Small intestine (tissue), 7 donors: ENCODE measurements at regions not wholly inside any gene's neighbourhood (a gene's known extent, or its start where the extent isn't known, plus 50 kb on each side); places are given as distances from the start of the nearest gene placed in this dataset.

Experiments
- DNase-seq, 2 donors: peaks; one replicate each; pipeline versions ENCODE4 v3.0.0 to v3.0.0-alpha.2; 2013
- FAIRE-seq: peaks from 2 replicates; lab custom pipeline; 2012; peaks lifted over from hg19 to GRCh38; lab: Jason Lieb, UNC
- H3K27ac ChIP-seq, 3 donors: one replicate each; pipeline ENCODE4 v1.5.1; 2013; ENCODE audit warnings: low read length in 2 of 3, mild to moderate bottlenecking in 2 of 3, control low read depth in 1 of 3, inconsistent platforms in 1 of 3, low read depth in 1 of 3, moderate library complexity in 1 of 3
- H3K27me3 ChIP-seq, 3 donors: one replicate each; pipeline ENCODE4 v1.6.1; 2013; ENCODE audit warnings: low read length in 3 of 3, inconsistent platforms in 1 of 3; ENCODE audit not compliant: control insufficient read depth in 3 of 3, insufficient read depth in 3 of 3
- H3K36me3 ChIP-seq, 3 donors: one replicate each; pipeline ENCODE4 v1.6.1; 2013; ENCODE audit warnings: low read length in 3 of 3, inconsistent platforms in 1 of 3, low read depth in 1 of 3, mild to moderate bottlenecking in 1 of 3, moderate library complexity in 1 of 3; ENCODE audit not compliant: control insufficient read depth in 3 of 3, insufficient read depth in 2 of 3
- H3K4me1 ChIP-seq, 3 donors: one replicate each; pipeline ENCODE4 v1.6.1; 2013; ENCODE audit warnings: low read length in 2 of 3, inconsistent platforms in 1 of 3, low read depth in 1 of 3, mild to moderate bottlenecking in 1 of 3, moderate library complexity in 1 of 3; ENCODE audit not compliant: control insufficient read depth in 3 of 3, insufficient read depth in 2 of 3
- H3K4me3 ChIP-seq, 3 donors: one replicate each; pipeline ENCODE4 v1.5.1; 2013; ENCODE audit warnings: low read length in 3 of 3, control low read depth in 1 of 3, inconsistent platforms in 1 of 3, low read depth in 1 of 3, mild to moderate bottlenecking in 1 of 3, moderate library complexity in 1 of 3
- H3K9me3 ChIP-seq, 2 donors: one replicate each; pipeline ENCODE4 v1.6.1; 2013; ENCODE audit warnings: low read depth in 1 of 2, low read length in 1 of 2; ENCODE audit not compliant: control insufficient read depth in 2 of 2, insufficient read depth in 1 of 2
- WGBS, 3 donors: extraction: QIAGEN DNeasy Blood & Tissue Kit; methylation state at CpG; one replicate each; pipeline ENCODE4 v1.1.7; 2013; 5-methylcytosine and 5-hydroxymethylcytosine counted together
- donor health status: healthy with polysubstance abuse.
- donor health status: control.
- donor health status: control.
- donor health status: Bipolar disorder and iron deficiency.
- donor health status: healthy.

DNA sequence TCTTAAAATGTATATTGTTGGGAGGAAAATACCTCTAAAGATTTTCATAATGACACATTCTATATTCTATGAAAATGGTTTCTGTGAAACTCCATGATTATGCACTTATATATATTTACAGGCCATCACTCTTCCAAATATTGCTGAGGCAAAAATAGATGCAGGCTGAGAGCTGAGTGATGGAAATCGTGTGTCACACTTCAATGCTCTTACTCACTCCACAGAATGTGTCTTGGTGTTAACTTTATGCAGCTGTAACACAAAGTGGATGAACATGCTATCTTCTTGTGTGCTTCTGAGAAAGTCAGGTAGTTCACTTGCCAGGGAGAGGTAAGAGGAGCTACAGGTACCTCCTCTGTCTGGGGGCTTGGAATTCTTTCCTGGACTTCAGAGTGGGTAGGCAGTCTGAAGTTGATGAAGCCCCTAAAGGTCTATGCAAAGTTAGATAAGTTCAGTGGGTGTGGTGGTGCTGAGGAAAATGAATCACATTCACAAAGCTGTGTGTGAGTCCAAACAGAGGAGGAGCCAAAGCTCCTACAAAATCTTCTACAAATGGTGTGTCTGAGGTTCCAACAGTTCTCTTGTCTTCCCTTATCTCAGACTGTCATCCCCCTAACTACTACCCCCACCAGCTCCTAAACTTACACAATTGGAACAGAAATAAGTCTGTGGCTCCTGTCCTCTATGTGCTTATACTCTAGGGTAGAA lies 74.2 kb upstream of the ST6GAL2 start:
- H3K9me3 ChIP-seq: no peaks in the 10 kb centered on the region
- DNase-seq (no peak), FAIRE-seq (no peak)
- no peaks in the 10 kb centered on the region for H3K27me3 ChIP-seq
- 18 to 64% (median 31%) methylated on average over 1 of the region's 1 CpG for WGBS, 3 donors
- H3K36me3 ChIP-seq: no peaks in the 10 kb centered on the region
- no peak overlapping the region for H3K27ac ChIP-seq
- H3K4me3 ChIP-seq: no peak overlapping the region
- H3K4me1 ChIP-seq: no peaks in the 10 kb centered on the region

DNA sequence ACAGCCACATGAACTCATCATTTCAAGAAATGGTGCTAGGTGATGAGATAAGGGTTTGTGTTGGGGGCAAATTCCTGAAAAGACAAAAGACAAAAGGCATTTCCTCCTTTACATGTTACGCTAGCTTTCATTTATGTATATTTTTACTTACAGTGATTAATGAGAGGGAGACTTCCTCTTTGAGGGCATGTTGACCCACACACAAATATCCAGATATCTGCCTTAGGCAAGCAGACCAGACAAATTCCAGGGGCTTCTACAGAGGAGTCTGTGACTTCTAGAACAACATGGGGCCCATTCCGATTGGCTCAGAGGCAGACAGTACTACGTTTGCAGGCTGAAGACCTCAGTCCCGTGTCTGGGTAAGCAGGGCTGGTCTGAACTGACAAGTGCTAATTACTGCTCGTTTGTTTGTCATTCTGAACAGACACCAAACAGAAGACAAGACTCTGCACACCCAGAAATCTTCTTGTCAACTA lies 74.8 kb upstream of the ST6GAL2 start:
- FAIRE-seq (no peak), DNase-seq (no peak)
- Histone ChIP-seq H3K9me3 (no peaks in the 10 kb centered on the region), H3K4me3 (no peak overlapping the region), H3K4me1 (no peaks in the 10 kb centered on the region), H3K27ac (no peak overlapping the region), H3K27me3 (no peaks in the 10 kb centered on the region), H3K36me3 (no peaks in the 10 kb centered on the region)
- 11 to 39% (median 19%) methylated on average over 5 of the region's 5 CpGs for WGBS, 3 donors

DNA sequence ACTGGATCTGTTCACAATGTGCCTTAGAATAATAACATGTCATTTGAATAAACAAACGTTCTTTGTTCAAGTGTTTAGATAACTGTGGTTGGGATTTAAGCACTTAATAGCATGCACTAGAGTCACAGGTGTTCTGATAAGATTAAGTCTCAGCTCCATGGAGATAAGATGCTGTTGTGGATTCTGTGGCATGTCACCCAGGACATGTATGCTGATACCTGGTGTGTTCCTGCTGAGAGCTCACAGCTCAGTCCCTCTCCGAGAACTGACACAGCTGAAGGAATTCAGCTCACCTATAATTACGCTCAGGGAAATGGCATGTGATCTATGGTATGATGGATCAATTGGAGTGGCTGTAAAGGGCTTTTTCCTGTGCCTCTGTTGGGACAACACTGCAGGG lies 75.4 kb upstream of the ST6GAL2 start:
- H3K27me3 ChIP-seq: no peaks in the 10 kb centered on the region
- no peak overlapping the region for H3K27ac ChIP-seq
- 4 to 55% (median 37%) methylated on average over 3 of the region's 3 CpGs for WGBS, 3 donors
- H3K4me1 ChIP-seq: no peaks in the 10 kb centered on the region
- no peak for FAIRE-seq
- H3K9me3 ChIP-seq: no peaks in the 10 kb centered on the region
- no peaks in the 10 kb centered on the region for H3K36me3 ChIP-seq
- peak in 1 of 2 donors; percentile 2 for DNase-seq
- H3K4me3 ChIP-seq: no peak overlapping the region

DNA sequence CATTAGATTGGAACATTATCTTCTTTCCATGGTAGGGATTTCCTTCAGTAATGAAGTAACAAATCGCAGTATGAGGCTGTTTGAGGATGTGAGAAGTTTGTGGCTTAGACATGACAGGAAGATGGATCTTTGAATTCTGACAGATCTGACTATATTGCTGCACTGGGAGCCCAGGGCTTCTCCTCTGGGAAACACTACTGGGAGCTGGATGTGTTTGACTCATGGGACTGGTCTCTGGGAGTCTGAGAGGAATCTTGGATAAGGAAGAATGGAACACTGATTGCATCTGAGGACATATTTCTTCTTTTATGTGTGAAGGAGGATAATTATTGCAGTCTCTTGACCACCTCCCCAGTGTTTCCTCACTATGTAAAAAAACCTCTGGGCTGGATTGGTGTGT lies 77.2 kb upstream of the ST6GAL2 start:
- DNase-seq: no peak
- H3K27me3 ChIP-seq: no peaks in the 10 kb centered on the region
- FAIRE-seq: no peak
- no peak overlapping the region for H3K4me3 ChIP-seq
- no peaks in the 10 kb centered on the region for H3K36me3 ChIP-seq
- WGBS, 3 donors: 67 to 85% (median 75%) methylated on average over 1 of the region's 1 CpG
- no peaks in the 10 kb centered on the region for H3K4me1 ChIP-seq
- H3K9me3 ChIP-seq: no peaks in the 10 kb centered on the region
- H3K27ac ChIP-seq: no peak overlapping the region

DNA sequence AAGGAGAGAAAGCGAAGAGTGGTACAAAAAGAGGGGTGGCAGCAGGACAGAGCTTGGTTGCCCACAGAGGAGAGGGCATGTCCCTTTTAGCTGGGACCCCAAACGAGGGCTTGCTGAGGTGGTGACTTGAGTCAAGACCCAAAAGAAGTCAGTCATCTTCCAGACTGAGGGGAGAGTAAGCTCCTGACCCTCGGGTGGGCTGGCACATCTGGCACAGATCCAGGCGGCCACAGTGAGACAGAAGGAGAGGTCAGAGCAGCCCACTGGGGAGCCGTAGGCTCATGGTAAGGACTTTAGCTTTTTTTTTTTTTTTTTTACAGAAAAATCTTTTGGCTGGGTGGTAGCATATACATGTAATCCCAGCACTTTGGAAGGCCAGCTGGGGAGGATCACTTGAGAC lies 77.9 kb upstream of the ST6GAL2 start:
- no peak for FAIRE-seq
- H3K27me3 ChIP-seq: no peaks in the 10 kb centered on the region
- no peak overlapping the region for H3K4me3 ChIP-seq
- WGBS, 3 donors: 61 to 82% (median 65%) methylated on average over 5 of the region's 5 CpGs
- no peaks in the 10 kb centered on the region for H3K4me1 ChIP-seq
- H3K36me3 ChIP-seq: no peaks in the 10 kb centered on the region
- H3K9me3 ChIP-seq: no peaks in the 10 kb centered on the region
- H3K27ac ChIP-seq: no peak overlapping the region
- no peak for DNase-seq

DNA sequence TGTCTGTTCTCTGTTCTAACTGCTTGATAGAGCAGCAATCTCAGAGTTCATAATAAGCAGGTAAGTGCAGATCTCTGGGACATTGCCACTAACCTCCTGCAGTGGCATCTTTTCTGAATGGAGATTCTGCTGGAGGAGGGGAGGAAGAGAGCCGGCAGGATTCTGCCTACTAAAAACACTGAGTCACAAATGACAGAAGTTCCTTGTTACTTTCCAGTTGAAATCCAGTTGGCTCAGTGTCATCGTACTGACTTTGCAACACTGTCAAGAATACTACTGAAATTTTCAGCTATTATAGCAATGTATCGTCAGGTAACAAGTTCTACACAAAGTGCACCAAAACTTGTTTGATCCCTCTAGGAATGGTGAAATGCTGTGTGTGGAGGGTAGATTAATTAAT lies 79.6 kb upstream of the ST6GAL2 start:
- whole genome bisulfite sequencing, 3 donors: 77 to 80% (median 80%) methylated on average over 3 of the region's 3 CpGs
- no peaks in the 10 kb centered on the region for H3K36me3 ChIP-seq
- no peaks in the 10 kb centered on the region for H3K9me3 ChIP-seq
- no peak overlapping the region for H3K27ac ChIP-seq
- FAIRE-seq (no peak), DNase-seq (no peak)
- H3K4me1 ChIP-seq: no peaks in the 10 kb centered on the region
- H3K27me3 ChIP-seq: no peaks in the 10 kb centered on the region
- no peak overlapping the region for H3K4me3 ChIP-seq

DNA sequence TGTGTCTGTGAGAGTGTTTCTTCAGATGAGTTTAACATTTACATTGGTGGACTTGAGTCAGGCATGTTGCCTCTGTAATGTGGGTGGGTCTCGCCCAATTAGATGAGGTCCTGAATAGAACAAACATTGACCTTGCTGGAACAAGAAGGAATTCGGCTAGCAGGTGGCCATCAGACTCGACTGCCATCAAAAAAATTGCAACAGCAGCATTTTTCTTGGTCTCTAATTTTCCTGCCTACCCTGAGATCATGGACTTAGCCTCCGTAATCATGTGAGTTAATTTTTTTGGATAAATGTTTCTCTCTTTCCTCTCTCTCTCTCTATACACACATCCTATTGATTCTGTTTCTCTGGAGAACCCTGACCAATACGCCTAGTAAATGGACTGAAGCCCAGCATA lies 83.8 kb upstream of the ST6GAL2 start:
- H3K4me1 ChIP-seq: no peaks in the 10 kb centered on the region
- H3K27me3 ChIP-seq: no peaks in the 10 kb centered on the region
- H3K36me3 ChIP-seq: no peaks in the 10 kb centered on the region
- H3K27ac ChIP-seq: no peak overlapping the region
- 75 to 86% (median 80%) methylated on average over 5 of the region's 5 CpGs for WGBS, 3 donors
- H3K9me3 ChIP-seq: no peaks in the 10 kb centered on the region
- H3K4me3 ChIP-seq: no peak overlapping the region
- DNase-seq: no peak
- no peak for FAIRE-seq

DNA sequence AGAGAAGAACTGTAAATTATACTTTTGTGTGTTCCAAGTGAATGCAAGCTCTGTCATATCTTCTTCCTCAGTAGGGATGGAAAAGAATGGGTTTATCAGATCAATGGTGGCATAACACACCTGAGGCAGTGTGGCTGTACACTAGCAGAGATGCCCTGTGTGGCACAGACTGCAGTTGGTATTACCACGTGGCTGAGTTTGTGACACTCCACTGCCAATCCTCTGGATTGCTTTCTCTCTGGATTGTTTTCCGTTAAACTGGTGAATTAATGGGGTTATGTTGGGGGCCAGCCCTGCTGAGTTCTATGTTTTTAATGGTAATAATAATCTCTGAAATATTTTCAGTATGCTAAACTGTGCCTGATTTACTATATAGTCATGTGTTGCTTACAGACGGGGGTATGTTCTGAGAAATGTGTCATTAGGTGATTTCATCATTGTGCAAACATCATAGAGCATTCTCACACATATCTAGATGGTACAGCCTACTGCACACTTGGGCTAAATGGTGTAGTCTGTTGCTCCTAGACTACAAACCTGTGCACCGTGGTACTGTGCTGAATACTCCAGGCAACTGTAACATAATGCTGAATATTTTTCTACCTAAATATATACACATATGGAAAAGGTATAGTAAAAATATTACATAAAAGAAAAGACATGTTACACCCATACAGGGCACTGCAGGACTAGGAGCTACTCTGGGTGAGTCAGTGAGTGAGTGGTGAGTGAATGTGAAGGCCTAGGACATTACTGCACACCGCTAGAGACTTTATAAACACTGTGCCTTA lies 84.7 kb upstream of the ST6GAL2 start:
- Histone ChIP-seq H3K27me3 (no peaks in the 10 kb centered on the region), H3K4me3 (no peak overlapping the region), H3K4me1 (no peaks in the 10 kb centered on the region), H3K9me3 (no peaks in the 10 kb centered on the region), H3K36me3 (no peaks in the 10 kb centered on the region), H3K27ac (no peak overlapping the region)
- FAIRE-seq: no peak
- 55 to 74% (median 64%) methylated on average over 5 of the region's 5 CpGs for WGBS, 3 donors
- DNase-seq: no peak
